Erythroblast (primary cell): ENCODE measurements at regions not wholly inside any gene's neighbourhood (a gene's known extent, or its start where the extent isn't known, plus 50 kb on each side); places are given as distances from the start of the nearest gene placed in this dataset.

Source experiments
- GATA1 ChIP-seq: IDR thresholded peaks from 2 replicates; pipeline ENCODE4 v1.6.1; 2011; ENCODE audit warnings: low read depth, mild to moderate bottlenecking, control low read depth, low read length, moderate library complexity
- POLR2A ChIP-seq: IDR thresholded peaks from 2 replicates; pipeline ENCODE4 v1.6.1; 2011; ENCODE audit warnings: mild to moderate bottlenecking, low read length

DNA sequence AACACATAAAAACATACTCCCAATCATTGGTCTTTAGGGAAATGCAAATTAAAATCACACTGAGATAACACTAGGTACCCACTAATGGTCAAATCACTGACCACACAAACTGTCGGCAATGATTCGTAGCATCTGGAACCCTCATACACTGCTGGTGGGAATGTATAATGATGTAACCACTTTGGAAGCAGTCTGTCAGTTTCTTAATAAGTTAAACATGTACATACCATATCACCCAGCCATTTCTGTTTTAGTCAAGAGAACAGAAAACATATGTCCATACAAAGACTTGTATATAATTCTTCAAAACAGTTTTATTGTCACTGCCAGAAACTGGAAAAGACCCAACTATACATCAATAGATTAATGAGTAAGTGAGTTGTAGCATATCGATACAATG, 63.3 kb upstream of the LRRC3B start:
- TF ChIP-seq POLR2A (no peak), GATA1 (no peak)
